ENCODE measurements at regions not wholly inside any gene's neighbourhood (a gene's known extent, or its start where the extent isn't known, plus 50 kb on each side); places are given as distances from the start of the nearest gene placed in this dataset.

DNA sequence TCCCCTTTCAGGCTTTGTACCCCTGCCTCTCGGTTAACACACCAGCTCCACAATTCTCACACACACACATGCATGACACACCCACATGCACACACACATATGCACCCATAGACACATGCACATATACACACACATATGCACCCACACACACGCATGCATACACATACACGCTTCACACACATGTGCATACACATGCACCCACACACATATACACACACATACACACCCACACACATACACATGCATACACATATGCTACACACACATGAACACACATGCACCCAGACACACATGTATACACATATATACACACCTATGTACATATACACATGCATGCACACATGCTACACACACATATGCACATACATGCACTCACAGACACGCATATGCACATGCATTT, 61.7 kb upstream of the SLC25A33 start:
- TF ChIP-seq, protein P1, sequence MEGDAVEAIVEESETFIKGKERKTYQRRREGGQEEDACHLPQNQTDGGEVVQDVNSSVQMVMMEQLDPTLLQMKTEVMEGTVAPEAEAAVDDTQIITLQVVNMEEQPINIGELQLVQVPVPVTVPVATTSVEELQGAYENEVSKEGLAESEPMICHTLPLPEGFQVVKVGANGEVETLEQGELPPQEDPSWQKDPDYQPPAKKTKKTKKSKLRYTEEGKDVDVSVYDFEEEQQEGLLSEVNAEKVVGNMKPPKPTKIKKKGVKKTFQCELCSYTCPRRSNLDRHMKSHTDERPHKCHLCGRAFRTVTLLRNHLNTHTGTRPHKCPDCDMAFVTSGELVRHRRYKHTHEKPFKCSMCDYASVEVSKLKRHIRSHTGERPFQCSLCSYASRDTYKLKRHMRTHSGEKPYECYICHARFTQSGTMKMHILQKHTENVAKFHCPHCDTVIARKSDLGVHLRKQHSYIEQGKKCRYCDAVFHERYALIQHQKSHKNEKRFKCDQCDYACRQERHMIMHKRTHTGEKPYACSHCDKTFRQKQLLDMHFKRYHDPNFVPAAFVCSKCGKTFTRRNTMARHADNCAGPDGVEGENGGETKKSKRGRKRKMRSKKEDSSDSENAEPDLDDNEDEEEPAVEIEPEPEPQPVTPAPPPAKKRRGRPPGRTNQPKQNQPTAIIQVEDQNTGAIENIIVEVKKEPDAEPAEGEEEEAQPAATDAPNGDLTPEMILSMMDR (IDR thresholded peaks at IDR 0.05), result no peak
- TF ChIP-seq POLR2A (IDR thresholded peaks at IDR 0.05), result no peak

All from body of pancreas (tissue), 4 donors.